H1 (cell line): ENCODE measurements at regions not wholly inside any gene's neighbourhood (a gene's known extent, or its start where the extent isn't known, plus 50 kb on each side); places are given as distances from the start of the nearest gene placed in this dataset.

Source experiments
- CTCF ChIA-PET: fragments of 300-600 bp; sonication (Branson Sonifier 250); formaldehyde crosslinking; loops from one replicate; lab custom pipeline; 2021; ENCODE audit not compliant: partially characterized antibody; lab: Charles Lee
- POLR2A ChIA-PET: fragments of 300-600 bp; sonication (Branson Sonifier 250); formaldehyde crosslinking; loops from one replicate; lab custom pipeline; 2021; ENCODE audit warnings: inconsistent platforms; ENCODE audit not compliant: partially characterized antibody; lab: Charles Lee
- DNase-seq, 2 experiments: peaks; one replicate each; pipeline versions ENCODE4 v3.0.0 to v3.0.0-alpha.2; 2010 to 2022; ENCODE audit warnings: low spot score in 2 of 2, low read depth in 1 of 2, mixed read lengths in 1 of 2
- FAIRE-seq: peaks from 2 replicates; lab custom pipeline; 2011; peaks lifted over from hg19 to GRCh38; lab: Jason Lieb, UNC
- H2AFZ ChIP-seq: 2 replicates; pipeline ENCODE4 v1.8.1; 2012; ENCODE audit warnings: low read length, inconsistent platforms
- H2AK5ac ChIP-seq: 2 replicates; pipeline ENCODE4 v1.6.1; 2013; ENCODE audit warnings: low read depth, low read length
- H2BK120ac ChIP-seq: replicated peaks from 2 replicates; pipeline ENCODE3; 2013; ENCODE audit warnings: low read depth, low read length, inconsistent platforms
- H2BK12ac ChIP-seq: 2 replicates; pipeline ENCODE4 v1.6.1; 2013; ENCODE audit warnings: low read depth, low read length
- H2BK15ac ChIP-seq: 2 replicates; pipeline ENCODE4 v1.6.1; 2013; ENCODE audit warnings: low read length
- H2BK20ac ChIP-seq: 2 replicates; pipeline ENCODE4 v1.6.1; 2013; ENCODE audit warnings: low read length
- H2BK5ac ChIP-seq: 2 replicates; pipeline ENCODE4 v1.6.1; 2013; ENCODE audit warnings: low read depth, low read length
- H3K14ac ChIP-seq: 2 replicates; pipeline ENCODE4 v1.6.1; 2013; ENCODE audit warnings: inconsistent platforms; ENCODE audit not compliant: insufficient read length
- H3K18ac ChIP-seq: 2 replicates; pipeline ENCODE4 v1.6.1; 2013; ENCODE audit warnings: low read length; ENCODE audit errors: extremely low read depth
- H3K23ac ChIP-seq: 2 replicates; pipeline ENCODE4 v1.6.1; 2013; ENCODE audit warnings: inconsistent platforms; ENCODE audit not compliant: insufficient read length
- H3K23me2 ChIP-seq: 2 replicates; pipeline ENCODE4 v1.6.1; 2013; ENCODE audit warnings: low read depth, low read length
- H3K27ac ChIP-seq: 2 replicates; pipeline ENCODE4 v1.6.1; 2011; ENCODE audit warnings: low read depth, low read length, inconsistent platforms
- H3K27me3 ChIP-seq, 4 experiments: replicated peaks in 1 of 4; 1 replicate in 1 of 4; 2 replicates in 3 of 4; pipeline versions ENCODE4 v1.6.1 to v1.8.1; 2011 to 2013; ENCODE audit warnings: low read length in 3 of 4, mild to moderate bottlenecking in 3 of 4, inconsistent platforms in 2 of 4, mixed read lengths in 2 of 4, moderate library complexity in 1 of 4; ENCODE audit not compliant: control insufficient read depth in 3 of 4, insufficient read depth in 3 of 4; ENCODE audit errors: extremely low read depth in 1 of 4
- H3K36me3 ChIP-seq, 4 experiments: 2 replicates each; pipeline versions ENCODE4 v1.6.1 to v1.8.1; 2011 to 2013; ENCODE audit warnings: mild to moderate bottlenecking in 4 of 4, low read length in 3 of 4, moderate library complexity in 2 of 4, control low read depth in 1 of 4, inconsistent platforms in 1 of 4; ENCODE audit not compliant: insufficient read depth in 4 of 4, control insufficient read depth in 2 of 4
- H3K4ac ChIP-seq: replicated peaks from 2 replicates; pipeline ENCODE3; 2013; ENCODE audit warnings: low read length, low read depth, mixed read lengths, inconsistent platforms; ENCODE audit not compliant: insufficient read length
- H3K4me1 ChIP-seq, 4 experiments: replicated peaks in 1 of 4; 1 replicate in 1 of 4; 2 replicates in 3 of 4; pipeline versions ENCODE4 v1.6.1 to v1.8.1; 2011 to 2013; ENCODE audit warnings: low read length in 3 of 4, inconsistent platforms in 2 of 4, mixed read lengths in 1 of 4; ENCODE audit not compliant: insufficient read depth in 4 of 4, control insufficient read depth in 3 of 4
- H3K4me2 ChIP-seq, 2 experiments: 2 replicates each; pipeline versions ENCODE4 v1.6.1 to v1.8.1; 2011 to 2013; ENCODE audit warnings: low read depth in 2 of 2, low read length in 2 of 2, control low read depth in 1 of 2, inconsistent platforms in 1 of 2, mild to moderate bottlenecking in 1 of 2; ENCODE audit not compliant: insufficient read depth in 1 of 2
- H3K4me3 ChIP-seq, 4 experiments: fragments of 200-600, 300-600 bp in 1 of 4; sonication (generic), shearing (Covaris generic), sonication (Bioruptor Twin) in 1 of 4; 2 replicates each; pipeline versions ENCODE4 v1.5.1 to v1.8.1; 2011 to 2016; ENCODE audit warnings: low read length in 4 of 4, low read depth in 3 of 4, control low read depth in 2 of 4, inconsistent platforms in 2 of 4, mild to moderate bottlenecking in 2 of 4, mixed read lengths in 1 of 4, moderate library complexity in 1 of 4; ENCODE audit not compliant: insufficient read depth in 2 of 4; ENCODE audit errors: extremely low read depth in 1 of 4
- H3K56ac ChIP-seq: replicated peaks from 2 replicates; pipeline ENCODE3; 2013; ENCODE audit warnings: low read depth, mild to moderate bottlenecking, mixed read lengths, low read length, inconsistent platforms; ENCODE audit not compliant: insufficient read length
- H3K79me1 ChIP-seq: 2 replicates; pipeline ENCODE4 v1.6.1; 2013; ENCODE audit warnings: low read depth, low read length, control low read depth
- H3K79me2 ChIP-seq, 2 experiments: 2 replicates each; pipeline versions ENCODE4 v1.6.1 to v1.8.1; 2012 to 2013; ENCODE audit warnings: low read length in 2 of 2, mild to moderate bottlenecking in 2 of 2, inconsistent platforms in 1 of 2; ENCODE audit not compliant: insufficient read depth in 2 of 2, control insufficient read depth in 1 of 2
- H3K9ac ChIP-seq, 4 experiments: replicated peaks in 1 of 4; 1 replicate in 1 of 4; 2 replicates in 3 of 4; pipeline versions ENCODE4 v1.6.1 to v1.8.1; 2011 to 2013; ENCODE audit warnings: low read depth in 3 of 4, low read length in 3 of 4, control low read depth in 2 of 4, mild to moderate bottlenecking in 2 of 4, moderate library complexity in 2 of 4, inconsistent platforms in 1 of 4; ENCODE audit errors: extremely low read depth in 1 of 4
- H3K9me3 ChIP-seq, 2 experiments: 2 replicates each; pipeline versions ENCODE4 v1.6.1 to v1.8.1; 2012 to 2013; ENCODE audit warnings: mild to moderate bottlenecking in 2 of 2, moderate library complexity in 2 of 2, control low read depth in 1 of 2, inconsistent platforms in 1 of 2, low read depth in 1 of 2, low read length in 1 of 2, mixed read lengths in 1 of 2; ENCODE audit not compliant: insufficient read depth in 2 of 2
- H4K20me1 ChIP-seq, 2 experiments: replicated peaks in 1 of 2; 2 replicates each; pipeline versions ENCODE3 to v1.8.1; 2011 to 2013; ENCODE audit warnings: inconsistent platforms in 2 of 2, low read length in 2 of 2, mild to moderate bottlenecking in 1 of 2; ENCODE audit not compliant: insufficient read depth in 2 of 2, control insufficient read depth in 1 of 2
- H4K5ac ChIP-seq: 2 replicates; pipeline ENCODE4 v1.6.1; 2013; ENCODE audit warnings: low read length, low read depth, mixed read lengths, inconsistent platforms; ENCODE audit not compliant: insufficient read length
- H4K8ac ChIP-seq: 2 replicates; pipeline ENCODE4 v1.8.0; 2013; ENCODE audit warnings: mild to moderate bottlenecking, moderate library complexity, low read length, inconsistent platforms; ENCODE audit not compliant: insufficient read depth; ENCODE audit errors: extremely low read depth
- H4K91ac ChIP-seq: replicated peaks from 2 replicates; pipeline ENCODE3; 2013; ENCODE audit warnings: low read length, mixed read lengths, inconsistent platforms; ENCODE audit not compliant: insufficient read length
- BCL11A ChIP-seq, 2 experiments: IDR thresholded peaks; one replicate each; pipeline ENCODE4 v1.6.1; 2011; ENCODE audit warnings: low read depth in 2 of 2, low read length in 2 of 2, mild to moderate bottlenecking in 2 of 2
- BRCA1 ChIP-seq: IDR thresholded peaks from 2 replicates; pipeline ENCODE4 v1.6.1; 2012; ENCODE audit warnings: low read depth, low read length, improper control_type of control experiment
- CHD1 ChIP-seq: IDR thresholded peaks from 2 replicates; pipeline ENCODE4 v1.6.1; 2012; ENCODE audit warnings: low read depth, low read length, improper control_type of control experiment
- CREB1 ChIP-seq: IDR thresholded peaks from 2 replicates; pipeline ENCODE4 v1.6.1; 2012; ENCODE audit warnings: inconsistent platforms
- FOSL1 ChIP-seq: IDR thresholded peaks from 2 replicates; pipeline ENCODE4 v1.6.1; 2011; ENCODE audit warnings: mild to moderate bottlenecking, low read depth, low read length, moderate library complexity; ENCODE audit not compliant: insufficient read depth
- NANOG ChIP-seq: IDR thresholded peaks from 2 replicates; pipeline ENCODE4 v1.6.1; 2011; ENCODE audit warnings: low read length, low read depth, mild to moderate bottlenecking, inconsistent platforms; ENCODE audit not compliant: insufficient read depth, poor library complexity, severe bottlenecking
- NRF1 ChIP-seq: IDR thresholded peaks from 2 replicates; pipeline ENCODE4 v1.6.1; 2011; ENCODE audit warnings: mild to moderate bottlenecking, low read depth, low read length, improper control_type of control experiment
- RNF2 ChIP-seq: fragments of 200-900, 300-1000 bp; sonication (generic); IDR thresholded peaks from 2 replicates; pipeline ENCODE4 v1.7.1; 2016; ENCODE audit warnings: borderline replicate concordance, low read depth, mild to moderate bottlenecking, antibody characterized with exemption, low read length; ENCODE audit not compliant: poor library complexity, severe bottlenecking; ENCODE audit errors: missing control alignments
- RXRA ChIP-seq: IDR thresholded peaks from 2 replicates; pipeline ENCODE4 v1.6.1; 2011; ENCODE audit warnings: low read depth, mild to moderate bottlenecking, low read length, moderate library complexity; ENCODE audit not compliant: insufficient read depth
- TAF7 ChIP-seq: optimal IDR thresholded peaks from 2 replicates; pipeline ENCODE3; 2011; ENCODE audit warnings: low read depth, mild to moderate bottlenecking, inconsistent platforms, low read length, moderate library complexity, borderline replicate concordance
- YY1 ChIP-seq: IDR thresholded peaks from 2 replicates; pipeline ENCODE4 v1.6.1; 2011; ENCODE audit warnings: low read depth, mild to moderate bottlenecking, low read length
- WGBS, 2 experiments: shearing (Covaris generic) in 1 of 2; methylation state at CpG; one replicate each; pipeline versions ENCODE4 v1.1.6 to v1.1.7; 2013 to 2015; ENCODE audit warnings: low lambda C conversion rate in 2 of 2, mixed read lengths in 2 of 2, inconsistent platforms in 1 of 2, low coverage in 1 of 2, missing lambda C conversion rate in 1 of 2; ENCODE audit not compliant: insufficient replicate concordance in 2 of 2, insufficient coverage in 1 of 2, insufficient read length in 1 of 2; ENCODE audit errors: extremely low coverage in 1 of 2, missing lambda C conversion rate in 1 of 2; 5-methylcytosine and 5-hydroxymethylcytosine counted together
- TF ChIP-seq, protein P1 (sequence below), 3 experiments: IDR thresholded peaks; 1 replicate in 2 of 3; 2 replicates in 1 of 3; pipeline versions ENCODE4 v1.5.1 to v1.6.1; 2011; ENCODE audit warnings: low read length in 3 of 3, mild to moderate bottlenecking in 3 of 3, inconsistent platforms in 2 of 3, low read depth in 1 of 3, moderate library complexity in 1 of 3; ENCODE audit not compliant: insufficient read depth in 1 of 3; ENCODE audit errors: control extremely low read depth in 1 of 3

DNA sequence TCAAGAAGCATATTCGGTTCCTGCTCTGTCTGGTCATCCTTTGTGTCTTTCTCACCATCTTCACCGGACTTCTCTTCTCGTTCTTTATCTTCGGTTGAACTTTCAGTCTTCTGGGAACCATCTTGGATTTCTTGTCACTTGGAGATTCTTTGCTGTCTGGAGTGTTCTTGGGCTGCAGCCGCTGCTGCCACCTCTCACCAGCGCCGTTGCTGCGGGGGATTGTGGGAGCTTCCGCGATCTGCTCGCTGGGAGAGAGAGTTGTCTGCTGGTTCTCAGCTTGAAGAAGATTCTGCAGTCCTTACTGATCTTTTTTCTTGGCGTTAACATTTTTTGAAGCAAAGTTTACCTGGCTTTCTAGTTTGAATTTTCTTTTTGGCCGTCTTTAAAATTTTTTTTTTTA lies 1165.2 kb upstream of the PRMT6 start:
- H3K14ac ChIP-seq: no peak overlapping the region
- no peak overlapping the region for H3K4me3 ChIP-seq
- H2AK5ac ChIP-seq: no peak overlapping the region
- H3K18ac ChIP-seq: no peak overlapping the region
- H3K36me3 ChIP-seq: no peaks in the 10 kb centered on the region
- DNase-seq (no peak), FAIRE-seq (no peak)
- no peaks in the 10 kb centered on the region for H3K27me3 ChIP-seq
- CTCF ChIA-PET: interaction anchor here (0.6 to 0.9 kb wide), 2 partner anchors 18 to 1742 kb away, joined by 3 to 4 read pairs; no protein-coding TSS in a partner anchor
- no peak overlapping the region for H4K91ac ChIP-seq
- H3K23me2 ChIP-seq: no peaks in the 10 kb centered on the region
- H3K9ac ChIP-seq: no peak overlapping the region
- no peak overlapping the region for H2BK120ac ChIP-seq
- 83% methylated on average over 10 of the region's 13 CpGs; no CpG with 5 or more reads in 1 of the 2 experiments for WGBS, 2 experiments
- no peak overlapping the region for H3K4me2 ChIP-seq
- no peak overlapping the region for H3K23ac ChIP-seq
- H2AFZ ChIP-seq: no peak overlapping the region; the same call in 1 of the 2 replicates
- H3K9me3 ChIP-seq: peaks cover 0 to 3% of the 10 kb centered on the region in 2 experiments; a peak in 1 of 4 replicates
- no peak overlapping the region for H3K27ac ChIP-seq
- no peak overlapping the region for H2BK12ac ChIP-seq
- H3K4me1 ChIP-seq: no peaks in the 10 kb centered on the region
- no peaks in the 10 kb centered on the region for H3K79me2 ChIP-seq
- no peak overlapping the region for H2BK5ac ChIP-seq
- H3K56ac ChIP-seq: no peak overlapping the region
- POLR2A ChIA-PET: no interaction called here
- no peak overlapping the region for H4K8ac ChIP-seq
- H4K20me1 ChIP-seq: no peaks in the 10 kb centered on the region
- no peak overlapping the region for H2BK15ac ChIP-seq
- H3K4ac ChIP-seq: no peak overlapping the region
- H4K5ac ChIP-seq: no peak overlapping the region
- H3K79me1 ChIP-seq: no peaks in the 10 kb centered on the region
- no peak overlapping the region for H2BK20ac ChIP-seq
- no peak for TF ChIP-seq NRF1
- TF ChIP-seq BRCA1: no peak
- no peak for TF ChIP-seq CREB1
- TF ChIP-seq FOSL1: no peak
- no peak for TF ChIP-seq YY1
- TF ChIP-seq RXRA: no peak
- TF ChIP-seq CHD1: no peak
- TF ChIP-seq, protein P1, sequence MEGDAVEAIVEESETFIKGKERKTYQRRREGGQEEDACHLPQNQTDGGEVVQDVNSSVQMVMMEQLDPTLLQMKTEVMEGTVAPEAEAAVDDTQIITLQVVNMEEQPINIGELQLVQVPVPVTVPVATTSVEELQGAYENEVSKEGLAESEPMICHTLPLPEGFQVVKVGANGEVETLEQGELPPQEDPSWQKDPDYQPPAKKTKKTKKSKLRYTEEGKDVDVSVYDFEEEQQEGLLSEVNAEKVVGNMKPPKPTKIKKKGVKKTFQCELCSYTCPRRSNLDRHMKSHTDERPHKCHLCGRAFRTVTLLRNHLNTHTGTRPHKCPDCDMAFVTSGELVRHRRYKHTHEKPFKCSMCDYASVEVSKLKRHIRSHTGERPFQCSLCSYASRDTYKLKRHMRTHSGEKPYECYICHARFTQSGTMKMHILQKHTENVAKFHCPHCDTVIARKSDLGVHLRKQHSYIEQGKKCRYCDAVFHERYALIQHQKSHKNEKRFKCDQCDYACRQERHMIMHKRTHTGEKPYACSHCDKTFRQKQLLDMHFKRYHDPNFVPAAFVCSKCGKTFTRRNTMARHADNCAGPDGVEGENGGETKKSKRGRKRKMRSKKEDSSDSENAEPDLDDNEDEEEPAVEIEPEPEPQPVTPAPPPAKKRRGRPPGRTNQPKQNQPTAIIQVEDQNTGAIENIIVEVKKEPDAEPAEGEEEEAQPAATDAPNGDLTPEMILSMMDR (IDR thresholded peaks at IDR 0.05; ENCODE audit: control extremely low read depth in 1 of 3, insufficient read depth in 1 of 3, low read depth in 1 of 3, low read length in 3 of 3): no peak
- TF ChIP-seq NANOG: no peak
- TF ChIP-seq RNF2: no peak
- TF ChIP-seq TAF7: no peak
- no peak for TF ChIP-seq BCL11A (IDR thresholded peaks at IDR 0.05; ENCODE audit: low read depth in 2 of 2, low read length in 2 of 2)
